Renal cortical epithelial cell (primary cell): ENCODE measurements at regions not wholly inside any gene's neighbourhood (a gene's known extent, or its start where the extent isn't known, plus 50 kb on each side); places are given as distances from the start of the nearest gene placed in this dataset.
A peak's percentile ranks its signal among the peaks of the same experiment; 100 is the strongest.

Experiments used
- DNase-seq: peaks from one replicate; pipeline ENCODE4 v3.0.0-alpha.2; 2011; ENCODE audit warnings: low read depth

- DNase-seq, result no peak
Observed at GRCh38 chr16:86909359-86910160, 331.2 kb downstream of the FOXL1 start.

GRCh38 chr16:86910161-86910769 is 331.9 kb downstream of the FOXL1 start:
- no peak for DNase-seq

GRCh38 chr16:86911437-86911958 is 333.1 kb downstream of the FOXL1 start:
- peak; percentile 32 for DNase-seq

- no peak for DNase-seq
Observed at GRCh38 chr16:86913886-86914285, 335.5 kb downstream of the FOXL1 start.

- DNase-seq, result no peak
Observed at GRCh38 chr16:86914876-86915717, 336.7 kb downstream of the FOXL1 start.

- no peak for DNase-seq
Observed at GRCh38 chr16:86917471-86918365, 339.4 kb downstream of the FOXL1 start.

- DNase-seq, result no peak
Observed at GRCh38 chr16:86918637-86919036, 340.3 kb downstream of the FOXL1 start.

GRCh38 chr16:86919078-86919477 is 340.7 kb downstream of the FOXL1 start:
- DNase-seq, result no peak

GRCh38 chr16:86919578-86920305 is 341.4 kb downstream of the FOXL1 start:
- no peak for DNase-seq

GRCh38 chr16:86921289-86921688 is 342.9 kb downstream of the FOXL1 start:
- DNase-seq, result no peak

- no peak for DNase-seq
Observed at GRCh38 chr16:86922311-86922710, 344.0 kb downstream of the FOXL1 start.

- DNase-seq, result no peak
Observed at GRCh38 chr16:86923656-86924055, 345.3 kb downstream of the FOXL1 start.

- no peak for DNase-seq
Observed at GRCh38 chr16:86924537-86924936, 346.2 kb downstream of the FOXL1 start.

GRCh38 chr16:86925067-86925791 is 346.9 kb downstream of the FOXL1 start:
- DNase-seq, result peak; percentile 40

- DNase-seq, result no peak
Observed at GRCh38 chr16:86926181-86927094, 348.1 kb downstream of the FOXL1 start.

GRCh38 chr16:86927699-86928098 is 349.4 kb downstream of the FOXL1 start:
- no peak for DNase-seq

- no peak for DNase-seq
Observed at GRCh38 chr16:86928523-86929011, 350.2 kb downstream of the FOXL1 start.

- DNase-seq, result no peak
Observed at GRCh38 chr16:86929057-86929871, 350.9 kb downstream of the FOXL1 start.
